ENCODE measurements at regions not wholly inside any gene's neighbourhood (a gene's known extent, or its start where the extent isn't known, plus 50 kb on each side); places are given as distances from the start of the nearest gene placed in this dataset.
A peak's percentile ranks its signal among the peaks of the same experiment; 100 is the strongest.

DNA sequence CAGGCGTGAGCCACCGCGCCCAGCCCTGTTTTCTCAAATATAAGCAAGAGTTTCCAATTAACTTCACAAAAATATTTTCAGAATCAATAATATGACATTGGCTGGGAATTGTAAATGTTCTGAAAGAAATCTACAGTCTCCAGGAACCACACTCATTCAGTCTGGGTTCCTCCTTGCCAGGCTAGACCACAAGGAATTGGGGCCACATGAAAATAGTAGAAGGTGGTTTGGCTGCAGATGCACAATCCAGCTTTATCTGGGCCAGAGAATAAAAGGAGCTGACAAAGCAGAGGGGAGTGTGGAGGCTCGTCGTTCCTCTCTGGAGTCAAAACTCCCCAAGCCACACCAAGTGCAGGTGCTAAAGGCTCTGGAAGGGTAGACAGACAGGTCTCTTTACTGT, 92.0 kb upstream of the OSMR start:
- no peak for DNase-seq

GRCh38 chr5:38755181-38755580, 90.6 kb upstream of the OSMR start:
- peak; percentile 74 for DNase-seq

GRCh38 chr5:38756068-38756467, 89.7 kb upstream of the OSMR start:
- DNase-seq: peak; percentile 25

DNA sequence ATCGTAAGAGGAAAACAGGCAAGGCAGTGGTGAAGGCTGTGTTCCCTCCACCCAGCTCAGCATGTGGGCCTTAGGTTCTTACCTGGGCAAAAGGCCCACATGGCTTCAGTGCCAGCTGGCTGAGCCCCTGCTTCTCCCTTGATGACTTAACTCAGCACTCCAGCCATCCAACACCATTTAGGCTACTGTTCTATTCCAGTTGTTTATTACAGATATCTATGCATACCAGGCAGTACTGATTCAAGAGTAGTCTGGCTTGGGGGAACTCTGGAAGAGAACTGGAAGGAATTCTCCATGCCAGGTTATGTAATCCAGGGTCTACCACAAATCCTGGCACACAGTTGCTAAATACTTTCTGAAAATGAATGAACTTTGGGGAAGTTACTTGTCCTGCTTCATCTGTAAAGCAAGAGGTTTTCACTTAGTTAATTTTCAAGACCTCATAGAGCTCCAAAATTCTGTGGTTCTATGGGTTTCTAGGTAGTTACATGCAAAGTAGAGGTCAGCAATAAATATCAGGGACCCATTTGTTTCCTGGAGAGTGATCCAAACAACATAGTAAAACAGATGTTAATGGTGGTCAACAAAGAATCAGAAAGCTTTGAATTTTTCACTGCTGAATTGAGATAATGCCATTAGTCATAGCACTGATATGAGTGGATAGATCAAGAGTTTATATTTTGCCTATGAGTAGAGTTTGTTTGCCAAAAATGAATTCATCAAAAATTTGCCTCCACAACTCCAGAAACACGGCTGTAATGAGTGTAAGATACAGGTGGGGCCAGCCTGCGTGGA, 88.2 kb upstream of the OSMR start:
- DNase-seq: no peak

- DNase-seq: no peak
Measured at GRCh38 chr5:38758774-38759600, 86.8 kb upstream of the OSMR start.

- peak; percentile 42 for DNase-seq
Measured at GRCh38 chr5:38764937-38765391, 80.8 kb upstream of the OSMR start.

DNA sequence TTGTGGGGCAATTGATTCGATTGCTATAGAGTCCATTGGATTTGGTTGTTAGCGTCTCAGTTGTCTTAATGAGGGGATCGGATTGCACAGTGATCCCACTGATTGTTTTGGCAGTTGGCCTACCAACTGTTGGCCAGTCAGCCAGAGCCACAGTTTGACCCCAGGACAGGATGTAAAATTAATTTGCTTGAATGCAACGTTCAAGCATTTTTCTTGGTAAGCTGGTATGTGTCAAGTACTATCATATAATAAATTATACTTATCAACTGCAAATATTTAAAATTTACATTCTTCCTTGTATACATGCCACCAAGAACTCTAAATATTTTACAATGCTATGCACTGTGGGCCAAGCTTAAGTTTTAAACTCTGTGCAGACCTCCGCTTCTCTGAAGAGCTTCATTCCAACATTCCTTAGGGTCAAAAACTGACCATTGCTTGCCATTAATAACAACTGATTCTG, 80.4 kb upstream of the OSMR start:
- peak; percentile 47 for DNase-seq

GRCh38 chr5:38766151-38766550, 79.7 kb upstream of the OSMR start:
- no peak for DNase-seq

GRCh38 chr5:38768412-38769211, 77.2 kb upstream of the OSMR start:
- DNase-seq: no peak

- no peak for DNase-seq
Measured at GRCh38 chr5:38772471-38772870, 73.3 kb upstream of the OSMR start.

GRCh38 chr5:38775218-38775840, 70.5 kb upstream of the OSMR start:
- DNase-seq: no peak

DNA sequence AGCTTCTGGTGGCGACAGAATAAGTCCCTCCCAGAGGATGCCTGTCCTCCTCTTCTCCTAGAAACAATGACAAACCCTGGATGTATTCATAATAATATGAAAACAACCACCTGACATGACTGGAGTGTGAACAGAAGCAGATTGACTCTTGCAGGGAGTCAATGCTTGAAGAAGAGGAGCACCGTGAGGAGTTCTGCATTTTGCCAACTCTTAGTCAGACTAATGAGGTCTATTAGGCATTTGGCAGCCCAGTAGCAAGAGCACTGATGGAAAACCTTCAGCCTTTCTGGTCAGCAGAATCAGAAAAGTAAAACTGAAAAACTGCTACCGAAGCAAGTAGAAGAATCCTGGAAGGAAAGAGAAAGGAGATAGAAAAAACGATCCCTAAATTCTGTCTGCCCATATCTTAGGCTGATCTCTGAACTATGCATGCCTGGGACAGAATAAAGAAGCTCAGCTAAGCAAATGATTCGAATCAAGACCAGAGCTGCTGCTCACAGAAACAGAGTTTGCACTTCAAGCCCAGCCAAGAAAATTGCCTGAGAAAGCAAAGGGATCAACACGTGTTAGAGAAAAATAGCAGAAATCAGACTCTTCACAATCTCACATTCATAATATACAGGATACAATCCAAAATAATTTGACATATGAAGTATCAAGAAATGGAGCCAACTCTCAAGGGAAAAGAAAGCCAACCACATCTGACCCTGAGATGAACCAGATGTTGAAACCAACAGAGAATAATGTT, 69.5 kb upstream of the OSMR start:
- no peak for DNase-seq

DNA sequence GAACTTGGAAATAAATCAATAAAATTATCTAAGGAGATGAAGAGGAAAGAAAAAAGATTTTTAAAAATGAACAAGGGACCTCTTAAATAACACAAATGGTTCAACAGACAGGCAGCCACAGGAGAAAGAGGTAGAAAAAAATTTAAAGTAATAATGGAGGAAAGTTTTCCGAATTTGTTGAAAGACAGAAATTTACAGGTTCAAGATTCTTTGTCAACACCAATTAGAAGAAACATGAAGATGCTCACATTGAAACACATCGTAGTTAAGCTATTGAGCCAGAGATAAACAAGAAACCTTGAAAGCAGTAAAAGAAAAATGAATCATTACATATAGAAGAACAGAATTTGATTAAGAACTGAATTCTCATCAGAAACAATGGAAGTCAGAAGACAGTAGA, 68.7 kb upstream of the OSMR start:
- DNase-seq: no peak

DNA sequence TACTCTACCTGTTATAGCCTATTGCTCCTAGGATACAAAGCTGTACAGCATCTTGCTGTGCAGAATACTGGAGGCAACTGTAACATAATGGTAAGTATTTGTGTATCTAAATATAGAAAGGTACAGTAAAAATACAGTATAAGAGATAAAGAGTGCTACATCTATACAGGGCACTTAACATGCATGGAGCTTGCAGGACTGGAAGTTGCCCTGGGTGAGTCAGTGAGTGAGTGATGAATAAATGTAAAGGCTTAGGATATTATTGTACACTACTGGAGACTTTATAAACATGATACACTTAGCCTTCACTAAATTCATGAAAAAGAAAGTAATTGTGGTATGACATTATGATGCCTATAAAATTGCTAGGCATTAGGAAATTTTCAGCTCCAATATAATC, 65.5 kb upstream of the OSMR start:
- DNase-seq: peak; percentile 48

DNA sequence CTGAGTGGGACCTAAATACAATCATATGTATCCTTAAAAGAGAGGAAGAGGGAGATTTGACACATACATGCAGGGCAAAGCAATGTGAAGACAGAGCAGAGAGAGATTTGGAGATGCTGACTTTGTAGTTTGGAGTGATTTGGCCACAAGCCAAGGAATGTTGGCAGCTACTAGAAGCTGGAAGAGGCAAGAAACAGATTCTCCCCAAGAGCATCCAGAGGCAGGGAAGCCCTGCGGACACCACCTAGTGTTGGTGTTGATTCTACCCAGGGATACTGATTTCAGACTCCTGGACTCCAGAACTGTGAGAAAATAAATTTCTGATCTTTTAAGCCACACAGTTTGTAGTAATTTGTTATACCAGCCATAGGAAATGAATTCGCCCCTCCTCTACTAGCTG, 64.9 kb upstream of the OSMR start:
- peak; percentile 67 for DNase-seq

DNA sequence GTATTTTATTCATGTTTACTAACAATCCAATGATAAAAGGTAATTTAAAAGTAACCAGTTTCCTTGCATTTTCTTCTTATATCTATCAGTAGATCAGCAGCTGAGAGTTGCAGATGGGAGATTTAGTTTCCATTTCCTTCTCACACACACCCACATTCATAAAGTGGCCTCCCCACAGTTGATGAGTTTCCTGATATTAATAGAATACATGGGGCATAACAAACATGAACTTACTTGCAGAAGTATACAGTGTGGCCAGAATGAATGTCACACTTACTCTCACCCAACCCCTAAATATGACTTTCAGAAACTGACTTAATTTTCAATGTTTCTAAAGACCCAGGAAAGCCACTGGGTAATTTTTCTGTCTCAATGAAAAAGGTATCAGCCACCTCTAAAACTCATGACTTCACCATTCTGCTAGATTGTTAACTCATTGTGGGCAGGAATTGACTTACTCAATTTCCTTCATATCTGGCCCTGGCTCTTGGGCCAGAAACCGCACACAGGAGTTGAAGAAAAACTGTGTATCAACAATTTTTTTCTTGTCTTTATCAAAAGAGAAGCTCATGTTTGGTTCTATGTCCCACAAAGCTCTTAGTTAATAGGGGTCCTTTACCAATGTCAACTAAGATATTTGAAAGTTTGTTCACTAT, 63.5 kb upstream of the OSMR start:
- DNase-seq: no peak

- peak; percentile 95 for DNase-seq
Measured at GRCh38 chr5:38783011-38783561, 62.7 kb upstream of the OSMR start.

GRCh38 chr5:38789134-38789533, 56.7 kb upstream of the OSMR start:
- no peak for DNase-seq

DNA sequence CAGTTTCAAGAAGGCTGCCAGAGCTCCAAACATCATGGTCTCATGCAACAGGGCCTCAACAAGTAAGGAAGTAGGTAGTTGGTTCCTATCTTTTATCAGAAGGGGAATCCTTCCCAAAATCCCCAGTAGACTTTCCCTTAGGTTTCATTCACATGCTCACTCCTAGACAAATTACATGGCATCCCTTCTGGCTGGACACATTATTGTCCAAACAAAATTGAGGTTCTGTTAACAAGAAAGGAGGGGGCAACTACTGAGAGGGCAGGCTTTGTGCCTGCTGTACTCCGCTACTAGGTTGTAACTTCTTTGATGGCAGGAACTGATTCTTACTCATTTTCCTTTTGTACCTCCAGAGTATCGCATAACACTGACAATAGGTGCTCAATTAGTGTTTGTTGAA, 56.0 kb upstream of the OSMR start:
- no peak for DNase-seq

DNA sequence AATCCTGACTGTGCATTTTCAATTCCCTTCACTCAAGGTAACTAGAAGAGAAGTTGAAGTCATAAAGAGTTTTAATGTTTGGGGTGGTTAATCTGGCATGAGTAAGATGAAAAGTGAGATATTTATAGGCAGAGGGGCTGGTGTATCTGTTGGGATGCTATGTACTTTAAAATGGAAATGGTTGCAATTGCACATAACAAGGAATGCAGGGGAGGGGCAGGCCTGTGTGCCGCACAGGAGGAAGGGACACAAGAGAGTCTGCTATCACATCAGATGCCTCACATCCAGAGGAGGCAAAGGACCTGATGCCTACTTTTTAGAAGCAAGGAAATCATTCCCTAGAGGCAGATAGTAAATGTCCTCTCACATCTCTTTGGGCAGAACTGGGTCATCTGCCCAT, 55.5 kb upstream of the OSMR start:
- DNase-seq: no peak

DNA sequence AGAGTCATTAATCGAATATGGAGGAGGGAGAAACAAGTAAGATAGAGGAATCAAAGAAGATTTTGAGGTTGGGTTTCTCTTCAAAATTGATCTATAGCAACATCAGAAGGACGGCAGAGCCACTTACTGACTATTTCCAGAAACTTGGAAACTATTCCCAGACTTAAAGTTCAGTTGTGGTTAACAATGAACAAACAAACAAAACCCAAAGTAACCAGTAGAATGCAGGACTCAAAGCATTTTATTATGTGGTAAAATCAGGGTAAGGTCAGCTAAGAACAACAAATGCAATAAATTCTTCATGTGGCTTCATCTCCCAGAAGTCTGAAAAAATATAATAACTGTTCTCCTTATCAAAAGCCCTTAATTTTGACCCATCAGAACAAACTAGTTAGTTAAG, 54.9 kb upstream of the OSMR start:
- no peak for DNase-seq
